T-cell (primary cell): ENCODE measurements at regions not wholly inside any gene's neighbourhood (a gene's known extent, or its start where the extent isn't known, plus 50 kb on each side); places are given as distances from the start of the nearest gene placed in this dataset.

Source experiments
- ATAC-seq, 4 experiments: fragments of 200-7000 bp in 3 of 4; fragments of 150-1000 bp in 1 of 4; cut with Tn5 transposase; replicated peaks in 1 of 4; 1 replicate in 3 of 4; 2 replicates in 1 of 4; pipeline ENCODE4 v1.10.0; 2021; ENCODE audit warnings: moderate library complexity in 3 of 4, mild to moderate bottlenecking in 2 of 4, moderate number of reproducible peaks in 1 of 4
- CTCF ChIA-PET, 2 donors: fragments of 300-600 bp; sonication (Branson Sonifier 250); formaldehyde crosslinking; loops; one replicate each; lab custom pipeline; 2022; ENCODE audit warnings: antibody characterized with exemption in 2 of 2; lab: Charles Lee
- POLR2A ChIA-PET, 2 donors: fragments of 300-600 bp; sonication (Branson Sonifier 250); formaldehyde crosslinking; loops; one replicate each; lab custom pipeline; 2022; ENCODE audit warnings: antibody characterized with exemption in 2 of 2; lab: Charles Lee
- DNase-seq, 35 experiments: peaks; one replicate each; pipeline versions ENCODE4 v3.0.0 to v3.0.0-alpha.2; 2013 to 2023
- H3K27ac ChIP-seq: one replicate; pipeline ENCODE4 v1.5.1; 2013; ENCODE audit warnings: low read length
- H3K27me3 ChIP-seq, 2 experiments: replicated peaks in 1 of 2; 1 replicate in 1 of 2; 2 replicates in 1 of 2; pipeline versions ENCODE4 v1.6.1 to v1.7.0; 2013; ENCODE audit warnings: low read length in 1 of 2, mixed read lengths in 1 of 2; ENCODE audit not compliant: control insufficient read depth in 2 of 2, insufficient read depth in 2 of 2; ENCODE audit errors: extremely low read depth in 1 of 2
- H3K36me3 ChIP-seq, 2 donors: 1 replicate in 1 of 2; 2 replicates in 1 of 2; pipeline versions ENCODE4 v1.6.1 to v1.7.0; 2013; ENCODE audit warnings: low read length in 1 of 2; ENCODE audit not compliant: control insufficient read depth in 2 of 2, insufficient read depth in 1 of 2; ENCODE audit errors: extremely low read depth in 1 of 2
- H3K4me1 ChIP-seq, 2 experiments: 1 replicate in 1 of 2; 2 replicates in 1 of 2; pipeline versions ENCODE4 v1.6.1 to v1.7.0; 2013; ENCODE audit warnings: low read length in 2 of 2, mixed read lengths in 1 of 2; ENCODE audit not compliant: insufficient read depth in 2 of 2, control insufficient read depth in 1 of 2; ENCODE audit errors: extremely low read depth in 1 of 2
- H3K4me3 ChIP-seq, 2 donors: 1 replicate in 1 of 2; 2 replicates in 1 of 2; pipeline versions ENCODE4 v1.5.1 to v1.7.0; 2013; ENCODE audit warnings: mild to moderate bottlenecking in 2 of 2, low read length in 1 of 2, moderate library complexity in 1 of 2; ENCODE audit not compliant: control insufficient read depth in 1 of 2; ENCODE audit errors: extremely low read depth in 1 of 2
- H3K9me3 ChIP-seq: 2 replicates; pipeline ENCODE4 v1.7.0; 2013
- H3K27ac Mint-ChIP-seq, 2 donors: one replicate each; pipeline ENCODE4 v1.8.0; 2020 to 2021; ENCODE audit warnings: mild to moderate bottlenecking in 2 of 2, mixed read lengths in 2 of 2
- H3K27me3 Mint-ChIP-seq, 2 donors: one replicate each; pipeline ENCODE4 v1.8.0; 2021 to 2022; ENCODE audit warnings: mixed read lengths in 2 of 2
- H3K36me3 Mint-ChIP-seq: one replicate; pipeline ENCODE4 v1.8.0; 2021; ENCODE audit warnings: mixed read lengths
- H3K4me1 Mint-ChIP-seq, 3 donors: one replicate each; pipeline ENCODE4 v1.8.0; 2020 to 2022; ENCODE audit warnings: mixed read lengths in 3 of 3, mild to moderate bottlenecking in 1 of 3
- H3K4me3 Mint-ChIP-seq, 3 donors: one replicate each; pipeline ENCODE4 v1.8.0; 2020 to 2022; ENCODE audit warnings: mild to moderate bottlenecking in 3 of 3, mixed read lengths in 3 of 3, moderate library complexity in 3 of 3
- H3K9me3 Mint-ChIP-seq, 3 donors: one replicate each; pipeline ENCODE4 v1.8.0; 2020 to 2022; ENCODE audit warnings: mixed read lengths in 3 of 3
- WGBS: methylation state at CpG from one replicate; pipeline ENCODE4 v1.1.5; 2013; ENCODE audit warnings: missing lambda C conversion rate; ENCODE audit not compliant: insufficient coverage; 5-methylcytosine and 5-hydroxymethylcytosine counted together

DNA sequence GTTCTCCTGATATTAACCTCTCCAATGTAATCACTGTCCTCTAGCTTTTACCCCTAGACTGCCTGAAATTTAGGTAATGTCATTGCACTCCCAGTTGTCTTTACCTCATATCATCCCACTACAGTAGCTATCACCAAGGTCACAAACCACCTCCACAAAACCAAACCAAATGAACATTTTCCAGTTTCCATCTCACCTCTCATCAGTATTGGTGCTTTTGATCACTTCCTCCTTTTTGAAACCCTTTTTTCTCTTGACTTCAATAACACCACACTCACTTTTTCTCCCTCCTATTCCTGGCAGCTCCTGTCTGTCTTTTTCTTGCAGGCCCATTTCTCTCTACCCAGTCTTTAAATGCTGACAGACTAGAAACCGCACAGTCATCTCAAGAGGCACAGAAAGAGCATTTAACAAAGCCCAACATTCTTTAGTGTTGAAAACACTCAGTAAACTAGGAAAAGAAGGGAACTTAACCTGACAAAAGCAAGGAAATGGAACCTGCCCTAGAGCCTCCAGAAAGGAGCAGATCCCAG, 95.9 kb upstream of the SIX2 start:
- POLR2A ChIA-PET, result interaction anchor here in 1 of 2 donors (0.7 kb wide), 1 partner anchor 9 kb away, joined by 3 read pairs; no protein-coding TSS in a partner anchor
- Mint-ChIP-seq H3K9me3 (no peaks in the 10 kb centered on the region), H3K27me3 (peaks cover 15 to 19% of the 10 kb centered on the region in 2 donors), H3K4me1 (no peaks in the 10 kb centered on the region), H3K27ac (no peak overlapping the region), H3K36me3 (no peaks in the 10 kb centered on the region), H3K4me3 (no peak overlapping the region)
- H3K27ac ChIP-seq, result no peak overlapping the region
- no peak for ATAC-seq
- peaks cover 0 to 2% of the 10 kb centered on the region in 2 experiments for H3K27me3 ChIP-seq
- H3K9me3 ChIP-seq, result no peaks in the 10 kb centered on the region
- CTCF ChIA-PET, result no interaction called here
- no peak for DNase-seq
- H3K4me1 ChIP-seq, result no peaks in the 10 kb centered on the region
- no peak overlapping the region for H3K4me3 ChIP-seq
- WGBS, result no CpG with 5 or more reads among the region's 1 CpG
- H3K36me3 ChIP-seq, result no peaks in the 10 kb centered on the region

GRCh38 chr2:45104429-45104828, 95.2 kb upstream of the SIX2 start:
- ChIA-PET POLR2A (no interaction called here), CTCF (no interaction called here)
- Histone ChIP-seq H3K27me3 (peaks cover 0 to 2% of the 10 kb centered on the region in 2 experiments), H3K27ac (no peak overlapping the region), H3K4me1 (no peaks in the 10 kb centered on the region), H3K4me3 (no peak overlapping the region), H3K36me3 (no peaks in the 10 kb centered on the region), H3K9me3 (no peaks in the 10 kb centered on the region)
- no peak for ATAC-seq
- peaks cover 15 to 16% of the 10 kb centered on the region in 2 donors for H3K27me3 Mint-ChIP-seq
- no peak overlapping the region for H3K27ac Mint-ChIP-seq
- H3K9me3 Mint-ChIP-seq, result no peaks in the 10 kb centered on the region
- WGBS, result 59% methylated on average over 2 of the region's 3 CpGs
- no peak for DNase-seq
- no peak overlapping the region for H3K4me3 Mint-ChIP-seq
- no peaks in the 10 kb centered on the region for H3K4me1 Mint-ChIP-seq
- no peaks in the 10 kb centered on the region for H3K36me3 Mint-ChIP-seq

DNA sequence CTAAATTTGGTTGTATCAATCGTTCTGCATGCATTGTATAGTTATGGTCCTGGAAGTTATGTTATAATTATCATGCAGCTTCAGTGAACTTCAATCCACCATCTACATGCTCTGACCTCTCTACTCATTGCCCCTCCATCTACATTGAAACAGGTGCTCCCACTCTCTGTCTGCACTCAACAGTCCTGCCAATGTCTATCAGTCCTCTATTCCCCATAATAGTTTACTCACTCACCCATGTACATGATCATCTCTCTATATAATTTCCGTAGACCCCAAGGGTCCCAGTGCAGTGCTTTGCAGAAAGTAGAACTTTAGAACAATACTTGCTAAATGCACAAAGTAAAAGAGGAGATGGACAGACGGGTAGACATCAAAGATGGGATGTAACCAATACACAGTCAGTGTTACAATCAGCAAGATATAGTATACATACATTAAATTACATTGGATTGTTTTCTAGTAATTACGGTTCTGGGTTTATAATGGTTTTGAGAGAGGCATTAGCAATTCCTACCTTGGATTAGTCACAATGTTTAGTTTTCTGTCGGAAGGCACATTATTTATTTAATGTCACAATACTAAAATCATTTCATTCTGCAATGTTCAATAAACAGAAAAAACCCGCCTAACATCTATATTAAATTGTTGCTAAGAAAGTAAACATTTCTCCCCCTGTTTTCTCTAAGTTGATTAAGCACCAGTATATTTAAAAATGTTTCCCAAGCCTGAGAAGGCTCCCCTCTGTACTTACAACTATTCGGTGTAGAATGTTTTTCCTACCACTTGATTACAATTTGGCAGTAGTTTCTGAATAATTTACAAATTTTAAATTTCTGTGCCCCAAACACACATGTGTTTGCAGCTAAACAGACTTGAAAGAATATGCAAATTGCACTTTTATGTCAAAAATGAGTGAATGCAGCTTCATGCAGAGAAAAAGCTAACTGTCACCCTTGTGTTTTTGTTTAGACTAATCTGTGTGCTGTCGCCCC, 94.4 kb upstream of the SIX2 start:
- H3K9me3 Mint-ChIP-seq, result no peaks in the 10 kb centered on the region
- no peak overlapping the region for H3K4me3 Mint-ChIP-seq
- Histone ChIP-seq H3K9me3 (no peaks in the 10 kb centered on the region), H3K4me3 (no peak overlapping the region), H3K27me3 (peaks cover 0 to 2% of the 10 kb centered on the region in 2 experiments), H3K36me3 (no peaks in the 10 kb centered on the region), H3K27ac (no peak overlapping the region), H3K4me1 (no peaks in the 10 kb centered on the region)
- no peak overlapping the region for H3K27ac Mint-ChIP-seq
- no peaks in the 10 kb centered on the region for H3K4me1 Mint-ChIP-seq
- no peaks in the 10 kb centered on the region for H3K36me3 Mint-ChIP-seq
- ATAC-seq, result no peak
- WGBS, result no CpG with 5 or more reads among the region's 8 CpGs
- POLR2A ChIA-PET, result no interaction called here
- peaks cover 15 to 16% of the 10 kb centered on the region in 2 donors for H3K27me3 Mint-ChIP-seq
- DNase-seq, result no peak
- CTCF ChIA-PET, result no interaction called here

- no peaks in the 10 kb centered on the region for H3K36me3 ChIP-seq
- no peak for ATAC-seq
- ChIA-PET CTCF (interaction anchor here in 1 of 2 donors (0.6 kb wide), 1 partner anchor 9 kb away, joined by 5 read pairs; no protein-coding TSS in a partner anchor), POLR2A (no interaction called here)
- no peak for DNase-seq
- H3K4me1 ChIP-seq, result no peaks in the 10 kb centered on the region
- Mint-ChIP-seq H3K4me3 (no peak overlapping the region), H3K27ac (no peak overlapping the region), H3K27me3 (peaks cover 15 to 16% of the 10 kb centered on the region in 2 donors), H3K9me3 (no peaks in the 10 kb centered on the region), H3K36me3 (no peaks in the 10 kb centered on the region), H3K4me1 (no peaks in the 10 kb centered on the region)
- no CpG with 5 or more reads among the region's 3 CpGs for WGBS
- no peak overlapping the region for H3K27ac ChIP-seq
- H3K27me3 ChIP-seq, result peaks cover 0 to 4% of the 10 kb centered on the region in 2 experiments
- no peak overlapping the region for H3K4me3 ChIP-seq
- no peaks in the 10 kb centered on the region for H3K9me3 ChIP-seq
Observed at GRCh38 chr2:45102579-45103117, 93.4 kb upstream of the SIX2 start.

DNA sequence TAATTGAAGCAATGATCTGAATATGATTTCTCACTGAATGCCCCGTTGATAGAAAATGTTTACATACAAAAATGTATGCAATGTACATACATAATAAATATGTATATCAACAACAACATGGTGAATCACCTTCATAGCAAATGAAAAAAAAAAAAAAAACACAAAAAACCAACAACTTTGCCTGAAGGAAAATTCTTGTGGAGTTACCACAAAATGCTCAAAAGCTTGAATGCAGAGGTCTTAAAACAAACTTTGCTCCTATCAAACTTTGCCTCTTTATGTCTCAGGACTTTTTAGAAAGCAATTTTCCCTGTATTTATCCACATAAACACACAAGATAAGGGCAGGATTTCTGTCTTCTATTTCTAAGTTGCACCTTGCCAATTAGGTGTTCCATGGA, 92.9 kb upstream of the SIX2 start:
- no peaks in the 10 kb centered on the region for H3K36me3 Mint-ChIP-seq
- no peaks in the 10 kb centered on the region for H3K4me1 ChIP-seq
- H3K9me3 Mint-ChIP-seq, result no peaks in the 10 kb centered on the region
- no peak overlapping the region for H3K4me3 Mint-ChIP-seq
- H3K27ac Mint-ChIP-seq, result no peak overlapping the region
- H3K36me3 ChIP-seq, result no peaks in the 10 kb centered on the region
- H3K4me3 ChIP-seq, result no peak overlapping the region
- no peaks in the 10 kb centered on the region for H3K9me3 ChIP-seq
- H3K27me3 Mint-ChIP-seq, result peaks cover 15 to 16% of the 10 kb centered on the region in 2 donors
- H3K4me1 Mint-ChIP-seq, result no peaks in the 10 kb centered on the region
- no peak for DNase-seq
- ATAC-seq, result no peak
- WGBS, result no CpG with 5 or more reads among the region's 1 CpG
- CTCF ChIA-PET, result interaction anchor here in 1 of 2 donors (0.6 kb wide), 1 partner anchor 9 kb away, joined by 5 read pairs; no protein-coding TSS in a partner anchor
- POLR2A ChIA-PET, result no interaction called here
- H3K27me3 ChIP-seq, result peaks cover 0 to 4% of the 10 kb centered on the region in 2 experiments
- no peak overlapping the region for H3K27ac ChIP-seq

DNA sequence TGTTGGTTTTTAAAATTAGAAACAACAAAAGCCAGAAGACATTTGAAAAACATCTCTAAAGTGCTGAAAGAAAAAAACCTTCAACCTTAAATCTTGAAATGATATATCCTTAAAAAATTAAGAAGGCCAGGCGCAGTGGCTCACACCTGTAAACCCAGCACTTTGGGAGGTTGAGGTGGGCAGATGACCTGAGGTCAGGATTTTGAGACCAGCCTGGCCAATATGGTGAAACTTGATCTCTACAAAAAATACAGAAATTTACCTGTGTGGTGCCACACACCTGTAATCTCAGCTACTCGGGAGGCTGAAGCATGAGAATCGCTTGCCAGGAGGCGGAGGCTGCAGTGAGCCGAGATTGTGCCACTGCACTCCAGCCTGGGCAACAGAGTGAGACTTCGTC, 87.7 kb upstream of the SIX2 start:
- Histone ChIP-seq H3K4me3 (no peak overlapping the region), H3K27me3 (peaks cover 0 to 8% of the 10 kb centered on the region in 2 experiments), H3K4me1 (no peaks in the 10 kb centered on the region), H3K9me3 (no peaks in the 10 kb centered on the region), H3K27ac (no peak overlapping the region), H3K36me3 (no peaks in the 10 kb centered on the region)
- Mint-ChIP-seq H3K9me3 (no peaks in the 10 kb centered on the region), H3K4me3 (no peak overlapping the region), H3K27me3 (peaks cover 21 to 25% of the 10 kb centered on the region in 2 donors), H3K36me3 (no peaks in the 10 kb centered on the region), H3K4me1 (no peaks in the 10 kb centered on the region), H3K27ac (no peak overlapping the region)
- DNase-seq (no peak), ATAC-seq (no peak)
- CTCF ChIA-PET, result no interaction called here
- 83% methylated on average over 1 of the region's 6 CpGs for WGBS
- POLR2A ChIA-PET, result no interaction called here
